Activated naive CD8-positive, alpha-beta T cell (primary cell): ENCODE measurements at regions not wholly inside any gene's neighbourhood (a gene's known extent, or its start where the extent isn't known, plus 50 kb on each side); places are given as distances from the start of the nearest gene placed in this dataset.

Experiments used
- H3K27ac Mint-ChIP-seq: one replicate; pipeline ENCODE4 v1.8.0; 2021; ENCODE audit warnings: mixed read lengths
- H3K27me3 Mint-ChIP-seq: one replicate; pipeline ENCODE4 v1.8.0; 2021; ENCODE audit warnings: mixed read lengths
- H3K36me3 Mint-ChIP-seq: one replicate; pipeline ENCODE4 v1.8.0; 2021; ENCODE audit warnings: mixed read lengths
- H3K4me1 Mint-ChIP-seq: one replicate; pipeline ENCODE4 v1.8.0; 2021; ENCODE audit warnings: low read depth, mixed read lengths
- H3K4me3 Mint-ChIP-seq: one replicate; pipeline ENCODE4 v1.8.0; 2021; ENCODE audit warnings: mild to moderate bottlenecking, mixed read lengths
- H3K9me3 Mint-ChIP-seq: one replicate; pipeline ENCODE4 v1.8.0; 2021; ENCODE audit warnings: low read depth, mixed read lengths

DNA sequence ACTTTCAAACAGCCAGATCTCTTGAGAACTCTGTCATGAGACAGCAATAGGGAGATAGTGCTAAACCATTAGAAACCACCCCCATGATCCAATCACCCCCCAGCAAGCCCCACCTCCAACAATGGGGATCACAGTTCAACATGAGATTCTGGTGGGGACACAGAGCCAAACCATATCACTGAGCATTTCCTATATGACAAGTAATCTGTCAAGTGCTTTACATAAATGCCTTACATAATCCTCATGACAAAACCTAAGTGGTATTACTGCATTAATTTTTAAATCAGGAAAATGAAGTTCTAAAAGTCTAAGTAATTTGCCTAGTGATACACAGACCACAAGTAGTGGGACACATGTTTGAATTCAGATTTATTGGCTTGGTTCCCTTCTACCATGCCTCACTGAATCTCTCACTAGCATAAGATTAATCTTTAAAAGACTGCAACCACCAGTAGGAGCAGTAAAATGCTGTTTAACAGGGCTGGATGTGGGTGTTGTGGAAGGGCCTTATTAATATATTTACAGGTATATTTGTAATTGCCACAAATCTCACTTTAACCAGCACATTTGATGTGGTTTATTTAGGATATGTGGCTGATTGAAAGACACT lies 323.1 kb upstream of the FBXO33 start:
- peaks cover 2% of the 10 kb centered on the region for H3K4me1 Mint-ChIP-seq
- H3K9me3 Mint-ChIP-seq: no peaks in the 10 kb centered on the region
- no peaks in the 10 kb centered on the region for H3K27me3 Mint-ChIP-seq
- no peak overlapping the region for H3K27ac Mint-ChIP-seq
- H3K36me3 Mint-ChIP-seq: no peaks in the 10 kb centered on the region
- H3K4me3 Mint-ChIP-seq: no peak overlapping the region

DNA sequence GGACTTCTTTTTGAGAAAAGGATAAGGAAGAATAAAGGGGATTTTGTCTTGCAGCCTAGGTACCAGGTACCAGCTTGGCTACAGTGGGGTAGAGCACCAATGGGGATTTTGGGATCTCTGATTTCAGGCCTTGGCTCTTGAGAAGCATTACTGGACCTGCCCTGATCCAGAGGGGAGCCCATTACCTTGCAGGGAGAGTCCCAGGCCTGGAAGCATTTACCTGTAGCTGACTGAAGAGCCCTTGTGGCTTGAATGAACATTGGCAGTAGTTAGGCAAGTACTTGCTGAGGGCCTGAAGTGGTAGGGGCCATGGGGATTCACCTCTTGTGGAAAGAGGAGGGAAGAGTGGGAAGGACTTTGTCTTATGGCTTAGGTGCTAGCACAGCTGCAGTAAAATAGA lies 308.2 kb upstream of the FBXO33 start:
- no peak overlapping the region for H3K4me3 Mint-ChIP-seq
- no peaks in the 10 kb centered on the region for H3K27me3 Mint-ChIP-seq
- H3K4me1 Mint-ChIP-seq: no peaks in the 10 kb centered on the region
- H3K9me3 Mint-ChIP-seq: peaks cover 10% of the 10 kb centered on the region
- H3K27ac Mint-ChIP-seq: no peak overlapping the region
- peaks cover 3% of the 10 kb centered on the region for H3K36me3 Mint-ChIP-seq

DNA sequence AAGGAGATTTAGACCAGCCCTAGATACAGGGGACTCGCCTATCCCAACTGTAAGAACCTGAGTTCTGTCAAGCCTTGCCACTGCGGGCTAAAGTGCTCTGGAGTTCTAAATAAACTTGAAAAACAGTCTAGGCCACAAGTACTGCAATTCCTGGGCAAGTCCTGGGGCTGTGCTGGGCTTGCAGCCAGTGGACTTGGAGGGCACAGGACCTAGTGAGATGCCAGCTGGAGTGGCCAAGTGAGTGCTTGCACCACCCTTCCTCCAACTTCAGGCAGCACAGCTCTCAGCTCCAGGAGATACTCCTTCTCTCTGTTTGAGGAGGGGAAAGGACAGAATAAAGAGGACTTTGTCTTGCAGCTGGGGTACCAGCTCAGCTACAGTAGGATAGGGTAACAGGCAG lies 307.6 kb upstream of the FBXO33 start:
- H3K9me3 Mint-ChIP-seq: peaks cover 10% of the 10 kb centered on the region
- no peaks in the 10 kb centered on the region for H3K27me3 Mint-ChIP-seq
- no peak overlapping the region for H3K27ac Mint-ChIP-seq
- peaks cover 4% of the 10 kb centered on the region for H3K36me3 Mint-ChIP-seq
- H3K4me1 Mint-ChIP-seq: no peaks in the 10 kb centered on the region
- H3K4me3 Mint-ChIP-seq: no peak overlapping the region

DNA sequence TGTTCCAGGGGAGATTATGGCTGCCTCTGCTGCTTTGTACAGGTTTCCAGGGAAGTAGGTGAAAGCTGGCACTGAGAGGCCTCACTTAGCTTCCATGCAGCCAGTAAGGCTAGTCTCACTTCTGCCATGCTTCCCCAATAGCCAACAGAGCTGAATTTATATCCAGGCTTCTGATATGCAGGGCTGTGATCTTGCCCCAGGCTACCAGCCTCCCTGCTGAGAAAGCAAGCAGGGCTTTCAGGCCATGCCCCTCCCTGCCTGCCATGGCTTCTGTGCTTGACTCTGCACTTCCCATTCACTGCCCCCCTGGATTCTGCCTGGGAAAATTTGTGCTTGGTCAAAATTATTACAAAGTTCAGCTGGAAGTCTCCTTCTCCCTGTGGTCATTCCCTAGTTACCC lies 302.1 kb upstream of the FBXO33 start:
- Mint-ChIP-seq H3K9me3 (peaks cover 5% of the 10 kb centered on the region), H3K4me3 (no peak overlapping the region), H3K4me1 (no peaks in the 10 kb centered on the region), H3K27me3 (no peaks in the 10 kb centered on the region), H3K27ac (no peak overlapping the region), H3K36me3 (peaks cover 3% of the 10 kb centered on the region)

DNA sequence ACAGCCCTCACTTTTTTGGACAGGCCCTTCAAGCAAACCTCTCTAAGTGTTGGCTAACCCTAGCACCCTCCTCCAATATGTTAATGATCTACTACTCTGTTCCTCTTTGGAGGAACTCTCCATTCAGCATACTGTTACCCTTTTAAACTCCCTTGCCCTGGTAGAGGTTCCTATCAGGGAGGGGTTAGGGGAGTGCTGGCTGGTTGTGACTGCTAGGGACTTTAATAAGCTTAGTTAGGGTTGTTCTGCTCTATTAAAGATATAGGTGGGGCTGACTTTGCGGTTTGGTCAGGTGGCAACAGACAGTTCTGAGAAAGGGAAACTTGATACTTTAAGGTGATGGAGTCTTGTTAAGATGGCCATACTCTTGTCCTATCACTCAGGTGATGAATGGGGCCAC lies 301.5 kb upstream of the FBXO33 start:
- Mint-ChIP-seq H3K27me3 (no peaks in the 10 kb centered on the region), H3K4me3 (no peak overlapping the region), H3K27ac (no peak overlapping the region), H3K4me1 (no peaks in the 10 kb centered on the region), H3K36me3 (peaks cover 3% of the 10 kb centered on the region), H3K9me3 (peaks cover 9% of the 10 kb centered on the region)

DNA sequence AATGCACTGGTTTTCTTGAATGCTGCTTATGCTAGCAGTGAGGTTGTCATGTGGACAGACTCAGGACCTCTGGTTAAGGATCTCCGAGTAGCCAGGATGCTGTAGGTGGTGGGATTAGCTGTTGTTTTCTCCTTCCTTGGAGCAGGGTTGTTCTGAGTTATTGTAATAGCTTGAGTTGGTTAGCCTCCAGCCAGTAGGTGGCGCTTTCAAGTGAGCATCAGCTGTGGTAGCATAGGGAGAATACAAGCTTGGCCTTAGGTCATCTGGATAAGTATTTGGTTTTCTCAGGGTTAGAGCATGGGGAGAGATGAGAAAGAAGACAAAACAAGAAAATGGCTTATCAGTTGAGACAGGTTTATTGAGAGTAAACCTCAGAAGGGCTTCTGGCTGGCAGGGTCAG lies 299.7 kb upstream of the FBXO33 start:
- Mint-ChIP-seq H3K9me3 (peaks cover 9% of the 10 kb centered on the region), H3K27me3 (no peaks in the 10 kb centered on the region), H3K4me3 (no peak overlapping the region), H3K4me1 (no peaks in the 10 kb centered on the region), H3K27ac (no peak overlapping the region), H3K36me3 (peaks cover 3% of the 10 kb centered on the region)

DNA sequence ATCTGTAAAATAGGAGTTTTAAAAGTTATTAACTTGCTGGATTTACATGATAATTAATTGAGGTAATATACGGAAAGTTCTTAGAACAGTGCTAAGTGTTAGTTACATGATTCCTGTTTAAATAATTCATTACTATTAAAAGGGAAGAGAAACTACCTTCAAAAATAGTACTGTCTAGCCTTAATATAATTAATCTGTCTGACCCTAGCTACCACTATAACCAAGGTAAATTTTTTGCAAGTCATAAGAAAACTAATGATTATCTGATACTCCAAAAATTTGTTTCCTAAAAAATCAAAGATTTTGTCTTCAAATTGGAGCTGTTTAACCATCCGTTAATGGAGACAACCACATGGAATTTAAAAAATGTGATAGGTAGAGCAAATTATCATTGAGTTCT lies 294.3 kb upstream of the FBXO33 start:
- H3K4me3 Mint-ChIP-seq: no peak overlapping the region
- H3K4me1 Mint-ChIP-seq: peaks cover 7% of the 10 kb centered on the region
- no peaks in the 10 kb centered on the region for H3K36me3 Mint-ChIP-seq
- H3K27me3 Mint-ChIP-seq: no peaks in the 10 kb centered on the region
- no peak overlapping the region for H3K27ac Mint-ChIP-seq
- peaks cover 4% of the 10 kb centered on the region for H3K9me3 Mint-ChIP-seq

DNA sequence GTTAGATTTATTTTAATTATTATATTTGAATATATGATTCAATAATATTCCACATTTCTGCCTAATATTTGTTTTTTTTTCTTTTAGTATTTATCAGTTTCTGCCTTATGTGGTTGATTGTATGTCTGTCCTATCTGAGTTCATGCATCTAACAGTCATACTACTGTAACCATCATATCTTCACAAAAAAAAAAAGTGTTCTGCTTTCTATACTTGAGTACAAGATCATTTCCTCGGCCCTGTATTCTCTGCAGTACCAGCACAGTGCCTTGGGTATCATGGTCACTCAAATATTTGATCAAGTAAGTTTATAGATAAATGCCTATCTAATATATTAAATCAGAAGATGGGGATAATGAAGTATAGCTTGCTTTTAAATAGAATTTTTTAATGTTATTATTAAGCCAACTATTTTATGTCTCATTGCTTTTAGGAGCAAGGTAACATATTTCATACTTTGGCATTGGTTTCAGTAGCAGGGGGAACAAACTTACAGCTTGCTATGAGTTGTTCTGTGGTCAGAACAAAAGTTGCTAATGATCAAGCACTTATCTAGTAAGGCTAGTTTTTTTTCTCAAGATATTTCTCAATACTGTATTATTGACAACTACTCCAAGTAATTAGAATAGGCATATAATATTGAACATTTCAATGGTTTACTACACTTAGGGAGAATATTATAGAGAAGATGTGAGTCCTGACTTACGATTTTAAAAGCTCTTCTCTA lies 290.5 kb upstream of the FBXO33 start:
- Mint-ChIP-seq H3K27me3 (no peaks in the 10 kb centered on the region), H3K27ac (no peak overlapping the region), H3K36me3 (no peaks in the 10 kb centered on the region), H3K4me1 (peaks cover 12% of the 10 kb centered on the region), H3K9me3 (no peaks in the 10 kb centered on the region), H3K4me3 (no peak overlapping the region)

DNA sequence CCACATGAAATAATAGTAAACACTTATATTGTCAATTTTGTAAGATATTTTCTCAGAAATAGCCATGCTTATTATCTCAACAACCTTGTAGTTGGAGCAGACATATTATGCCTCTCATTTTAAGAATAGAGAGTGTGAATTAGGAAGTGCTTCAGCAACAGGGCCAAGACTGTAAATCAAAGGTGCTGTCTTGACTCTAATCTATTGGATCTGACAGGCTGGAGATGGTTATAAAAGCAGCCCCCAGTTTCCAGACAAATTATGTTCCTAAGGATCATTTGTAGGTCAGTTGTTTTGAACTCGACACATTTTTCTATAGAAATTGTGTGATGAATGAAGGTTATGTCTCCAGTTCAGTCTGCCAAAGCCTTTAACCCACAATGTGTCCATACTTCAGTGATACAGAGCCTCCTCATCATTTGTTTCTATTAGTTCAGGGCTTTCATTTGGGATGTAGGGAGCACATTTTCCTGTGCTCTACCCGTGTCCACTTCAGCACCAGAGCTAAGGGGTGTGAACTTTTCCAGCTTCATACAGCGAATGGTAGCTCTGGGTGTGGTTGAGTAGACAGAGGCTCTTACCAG lies 284.8 kb upstream of the FBXO33 start:
- no peaks in the 10 kb centered on the region for H3K27me3 Mint-ChIP-seq
- peaks cover 10% of the 10 kb centered on the region for H3K4me1 Mint-ChIP-seq
- H3K4me3 Mint-ChIP-seq: no peak overlapping the region
- H3K36me3 Mint-ChIP-seq: no peaks in the 10 kb centered on the region
- H3K9me3 Mint-ChIP-seq: no peaks in the 10 kb centered on the region
- H3K27ac Mint-ChIP-seq: no peak overlapping the region

DNA sequence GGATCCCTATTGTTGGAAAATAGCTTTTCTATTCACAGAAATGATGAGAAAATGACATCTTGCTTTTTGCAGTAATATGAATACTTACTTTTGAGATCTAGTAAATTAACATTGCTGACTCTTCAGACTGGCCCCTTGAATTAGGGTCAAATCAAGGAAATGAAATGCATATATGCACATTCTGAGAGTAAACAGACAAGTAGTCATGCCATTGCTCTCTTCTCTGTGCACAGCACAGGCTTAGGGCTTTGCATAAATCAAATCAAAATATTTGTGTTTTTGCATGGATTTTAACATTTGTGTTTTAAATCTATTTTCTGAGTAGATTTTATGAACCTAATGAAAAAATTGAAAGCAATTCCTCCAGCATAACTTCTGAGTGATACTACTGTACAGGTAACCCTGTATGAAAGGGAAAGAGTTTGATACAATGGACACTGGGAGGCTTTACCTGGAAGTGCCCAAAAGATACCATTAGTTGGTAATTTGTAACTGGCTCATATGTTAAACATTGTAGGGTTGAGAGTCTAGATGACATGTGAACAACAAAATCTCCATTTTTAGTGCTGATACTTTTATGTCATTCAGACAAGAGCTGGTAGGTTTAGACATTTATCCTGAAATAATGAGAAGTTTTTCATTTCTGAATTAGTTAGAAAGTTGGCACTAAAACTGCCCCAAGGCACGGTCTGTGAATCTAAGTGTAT lies 280.2 kb upstream of the FBXO33 start:
- H3K27ac Mint-ChIP-seq: no peak overlapping the region

DNA sequence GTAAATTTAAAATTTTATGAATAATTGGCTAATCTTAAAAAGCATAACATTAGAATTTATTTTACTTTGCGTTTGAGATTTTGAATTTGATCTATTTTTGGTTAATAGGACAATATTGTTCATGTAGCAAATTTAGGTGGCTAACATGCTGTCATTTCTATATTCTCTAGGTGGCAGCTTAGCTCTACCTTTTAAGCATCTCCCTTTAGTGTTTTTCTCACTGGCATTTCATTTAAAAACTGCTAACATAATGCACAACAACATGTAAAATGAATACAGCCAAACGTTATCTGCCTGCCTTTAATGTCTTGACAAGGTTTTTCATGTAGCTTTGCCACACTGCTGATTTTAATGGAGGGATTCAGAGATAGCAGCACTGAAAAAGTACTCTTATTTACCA lies 272.4 kb upstream of the FBXO33 start:
- Mint-ChIP-seq H3K4me1 (peaks cover 6% of the 10 kb centered on the region), H3K27me3 (no peaks in the 10 kb centered on the region), H3K27ac (no peak overlapping the region), H3K36me3 (peaks cover 6% of the 10 kb centered on the region), H3K9me3 (peaks cover 9% of the 10 kb centered on the region), H3K4me3 (no peak overlapping the region)

More for the DNA sequence above, 280.2 kb upstream of the FBXO33 start:
- Mint-ChIP-seq H3K4me3 (no peak overlapping the region), H3K27me3 (no peaks in the 10 kb centered on the region), H3K36me3 (peaks cover 5% of the 10 kb centered on the region), H3K4me1 (no peaks in the 10 kb centered on the region), H3K9me3 (peaks cover 14% of the 10 kb centered on the region)

DNA sequence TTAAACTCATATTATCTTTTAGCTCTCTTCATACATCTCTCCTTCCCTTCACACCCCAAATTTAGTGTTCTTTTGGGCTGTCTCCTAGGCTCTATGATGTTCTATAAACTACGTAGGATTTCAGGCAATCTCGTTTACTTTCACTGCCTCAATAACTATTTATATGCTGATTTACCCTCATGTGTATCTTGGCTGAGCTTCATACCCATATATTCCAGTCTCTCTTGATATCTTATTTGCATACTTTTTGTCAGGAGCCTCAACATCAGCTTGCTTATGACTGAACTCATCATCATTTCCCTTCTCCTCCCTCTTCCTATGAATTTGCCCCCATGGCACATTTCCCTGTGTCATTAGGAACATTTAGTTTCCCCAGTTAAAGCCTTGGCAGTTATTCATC lies 262.1 kb upstream of the FBXO33 start:
- Mint-ChIP-seq H3K27me3 (no peaks in the 10 kb centered on the region), H3K27ac (no peak overlapping the region), H3K36me3 (peaks cover 2% of the 10 kb centered on the region), H3K4me1 (peaks cover 2% of the 10 kb centered on the region), H3K9me3 (peaks cover 16% of the 10 kb centered on the region), H3K4me3 (no peak overlapping the region)

DNA sequence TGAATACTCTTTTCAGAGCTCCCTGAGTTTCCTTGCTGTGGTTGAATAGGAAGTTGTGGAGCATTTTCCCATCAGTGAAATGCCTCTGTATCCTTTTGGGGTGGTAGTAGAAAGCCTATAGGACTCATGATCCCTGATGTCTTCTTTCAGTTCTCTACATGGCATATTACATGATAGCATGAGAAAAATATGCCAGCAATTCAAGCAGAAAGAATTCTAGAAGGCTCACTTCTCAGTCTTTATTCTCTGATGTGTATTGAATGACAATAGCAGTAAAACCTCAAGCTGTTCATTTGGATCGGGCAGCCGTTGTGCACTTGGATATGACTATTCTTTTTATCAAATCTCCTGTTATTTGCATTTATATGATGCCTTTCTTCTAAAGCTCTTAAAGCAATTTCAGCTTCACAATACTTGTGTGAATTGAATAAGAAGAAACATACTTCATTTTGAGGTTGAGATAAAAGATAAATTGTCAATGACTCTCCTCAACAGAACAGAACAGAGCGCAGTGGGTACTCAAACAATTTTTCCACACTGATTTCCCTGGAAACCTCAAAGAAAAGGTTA lies 251.5 kb upstream of the FBXO33 start:
- peaks cover 61% of the 10 kb centered on the region for H3K4me1 Mint-ChIP-seq
- no peaks in the 10 kb centered on the region for H3K27me3 Mint-ChIP-seq
- H3K27ac Mint-ChIP-seq: peak overlapping the region; percentile 64
- no peak overlapping the region for H3K4me3 Mint-ChIP-seq
- no peaks in the 10 kb centered on the region for H3K36me3 Mint-ChIP-seq
- no peaks in the 10 kb centered on the region for H3K9me3 Mint-ChIP-seq

DNA sequence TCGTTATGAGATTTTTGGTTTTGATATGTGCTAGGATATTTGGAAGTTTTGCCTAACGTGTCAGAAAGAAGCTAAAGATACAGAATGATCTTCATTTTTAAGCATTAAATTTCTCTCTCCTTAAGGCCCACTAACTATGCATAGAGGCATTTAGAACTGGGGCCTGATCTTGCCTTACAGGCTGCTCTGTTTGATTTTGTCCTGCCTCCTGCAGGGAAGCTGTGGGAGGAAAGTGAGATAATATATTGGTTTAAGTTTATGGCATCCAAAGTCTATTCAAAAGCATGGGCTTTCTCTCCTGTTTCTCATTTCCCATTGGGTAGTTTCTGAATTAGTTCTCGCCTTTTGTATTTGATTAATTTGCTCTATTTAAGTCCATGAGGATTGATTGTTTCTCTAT lies 250.3 kb upstream of the FBXO33 start:
- no peaks in the 10 kb centered on the region for H3K27me3 Mint-ChIP-seq
- peaks cover 61% of the 10 kb centered on the region for H3K4me1 Mint-ChIP-seq
- H3K27ac Mint-ChIP-seq: peak overlapping the region; percentile 64
- peak overlapping the region; percentile 18 for H3K4me3 Mint-ChIP-seq
- peaks cover 3% of the 10 kb centered on the region for H3K9me3 Mint-ChIP-seq
- H3K36me3 Mint-ChIP-seq: no peaks in the 10 kb centered on the region
